KMS-11 (cell line): ENCODE measurements at regions not wholly inside any gene's neighbourhood (a gene's known extent, or its start where the extent isn't known, plus 50 kb on each side); places are given as distances from the start of the nearest gene placed in this dataset.

Source experiments
- H2AFZ ChIP-seq: fragments of 200-600 bp; sonication (generic); 2 replicates; pipeline ENCODE4 v1.6.1; 2016; ENCODE audit warnings: antibody characterized with exemption, mixed run types, low read depth
- H3K27ac ChIP-seq: fragments of 200-600 bp; sonication (generic); 2 replicates; pipeline ENCODE4 v1.6.1; 2016; ENCODE audit warnings: mild to moderate bottlenecking, mixed run types
- H3K27me3 ChIP-seq: fragments of 200-600 bp; sonication (generic); 2 replicates; pipeline ENCODE4 v1.6.1; 2017; ENCODE audit warnings: mild to moderate bottlenecking, low read depth, mixed run types, moderate library complexity; ENCODE audit not compliant: insufficient read depth
- H3K36me3 ChIP-seq: fragments of 200-600 bp; sonication (generic); 2 replicates; pipeline ENCODE4 v1.6.1; 2017; ENCODE audit warnings: mild to moderate bottlenecking, mixed run types; ENCODE audit not compliant: insufficient read depth
- H3K4me1 ChIP-seq: fragments of 200-600 bp; sonication (generic); 2 replicates; pipeline ENCODE4 v1.6.1; 2016; ENCODE audit warnings: mild to moderate bottlenecking, low read depth, mixed run types; ENCODE audit not compliant: poor library complexity, severe bottlenecking
- H3K4me2 ChIP-seq: fragments of 200-600 bp; sonication (generic); 2 replicates; pipeline ENCODE4 v1.7.0; 2016; ENCODE audit warnings: mild to moderate bottlenecking, mixed run types
- H3K4me3 ChIP-seq: fragments of 200-600 bp; sonication (generic); IDR thresholded peaks from 2 replicates; pipeline ENCODE4 v1.6.1; 2017; ENCODE audit warnings: low read depth, low read length, mixed read lengths; ENCODE audit not compliant: insufficient read depth
- H3K79me2 ChIP-seq: fragments of 200-600 bp; sonication (generic); 2 replicates; pipeline ENCODE4 v1.6.1; 2016; ENCODE audit warnings: low read depth, mixed run types; ENCODE audit not compliant: insufficient read depth
- H3K9ac ChIP-seq: fragments of 200-600 bp; sonication (generic); 2 replicates; pipeline ENCODE4 v1.6.1; 2016; ENCODE audit warnings: mild to moderate bottlenecking, mixed run types
- H4K20me1 ChIP-seq: fragments of 200-600 bp; sonication (generic); 2 replicates; pipeline ENCODE4 v1.6.1; 2016; ENCODE audit warnings: mild to moderate bottlenecking, mixed run types; ENCODE audit not compliant: insufficient read depth
- TF ChIP-seq, protein P1 (sequence below): fragments of 200-600 bp; sonication (generic); conservative IDR thresholded peaks from 2 replicates; pipeline ENCODE4 v1.6.1; 2017; ENCODE audit warnings: low read depth, mild to moderate bottlenecking, antibody characterized with exemption, low read length, moderate library complexity, mixed read lengths

DNA sequence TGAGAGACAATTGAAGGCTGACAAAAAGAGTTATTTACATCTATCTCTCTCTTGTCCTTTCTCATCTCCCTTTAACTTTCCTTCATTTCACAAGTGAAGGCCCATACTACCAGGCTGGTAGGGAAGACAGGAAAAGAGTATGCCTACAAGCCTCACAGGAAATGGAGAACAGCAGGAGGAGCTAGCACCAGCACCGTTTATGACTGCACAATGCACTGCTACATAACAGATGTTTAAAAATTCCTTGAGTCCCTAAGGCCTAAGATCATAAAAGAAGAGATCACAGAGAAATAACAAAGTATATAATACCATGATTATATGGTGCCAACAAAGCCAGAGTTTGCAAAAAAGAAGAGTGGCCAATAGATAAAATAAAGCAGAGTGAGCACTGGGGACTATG, 194.8 kb downstream of the UNC5CL start:
- Histone ChIP-seq H3K36me3 (no peaks in the 10 kb centered on the region), H2AFZ (no peak overlapping the region), H3K4me2 (no peak overlapping the region), H4K20me1 (no peaks in the 10 kb centered on the region), H3K27me3 (no peaks in the 10 kb centered on the region), H3K27ac (no peak overlapping the region), H3K79me2 (no peaks in the 10 kb centered on the region), H3K4me3 (no peak overlapping the region), H3K9ac (no peak overlapping the region), H3K4me1 (no peaks in the 10 kb centered on the region)
- TF ChIP-seq, protein P1, sequence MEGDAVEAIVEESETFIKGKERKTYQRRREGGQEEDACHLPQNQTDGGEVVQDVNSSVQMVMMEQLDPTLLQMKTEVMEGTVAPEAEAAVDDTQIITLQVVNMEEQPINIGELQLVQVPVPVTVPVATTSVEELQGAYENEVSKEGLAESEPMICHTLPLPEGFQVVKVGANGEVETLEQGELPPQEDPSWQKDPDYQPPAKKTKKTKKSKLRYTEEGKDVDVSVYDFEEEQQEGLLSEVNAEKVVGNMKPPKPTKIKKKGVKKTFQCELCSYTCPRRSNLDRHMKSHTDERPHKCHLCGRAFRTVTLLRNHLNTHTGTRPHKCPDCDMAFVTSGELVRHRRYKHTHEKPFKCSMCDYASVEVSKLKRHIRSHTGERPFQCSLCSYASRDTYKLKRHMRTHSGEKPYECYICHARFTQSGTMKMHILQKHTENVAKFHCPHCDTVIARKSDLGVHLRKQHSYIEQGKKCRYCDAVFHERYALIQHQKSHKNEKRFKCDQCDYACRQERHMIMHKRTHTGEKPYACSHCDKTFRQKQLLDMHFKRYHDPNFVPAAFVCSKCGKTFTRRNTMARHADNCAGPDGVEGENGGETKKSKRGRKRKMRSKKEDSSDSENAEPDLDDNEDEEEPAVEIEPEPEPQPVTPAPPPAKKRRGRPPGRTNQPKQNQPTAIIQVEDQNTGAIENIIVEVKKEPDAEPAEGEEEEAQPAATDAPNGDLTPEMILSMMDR: no peak

DNA sequence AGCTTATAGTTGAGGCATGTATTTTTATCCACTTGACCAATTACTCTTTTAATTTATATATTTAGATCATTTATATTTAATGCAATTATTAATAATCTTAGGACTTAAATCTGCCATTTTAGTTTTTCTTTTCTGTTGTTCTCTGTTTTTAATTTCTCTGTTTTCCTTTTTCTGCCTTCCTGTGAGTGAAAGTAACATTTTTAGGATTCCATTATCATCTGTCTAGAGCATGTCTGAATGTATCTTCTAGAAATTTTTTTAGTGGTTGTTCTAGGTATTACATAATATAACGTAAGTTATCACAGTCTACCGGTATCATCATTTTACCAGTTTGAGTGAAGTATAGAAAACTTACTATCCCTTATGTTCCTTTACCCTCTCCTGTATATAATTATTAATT, 197.3 kb downstream of the UNC5CL start:
- Histone ChIP-seq H4K20me1 (no peaks in the 10 kb centered on the region), H3K27me3 (no peaks in the 10 kb centered on the region)

DNA sequence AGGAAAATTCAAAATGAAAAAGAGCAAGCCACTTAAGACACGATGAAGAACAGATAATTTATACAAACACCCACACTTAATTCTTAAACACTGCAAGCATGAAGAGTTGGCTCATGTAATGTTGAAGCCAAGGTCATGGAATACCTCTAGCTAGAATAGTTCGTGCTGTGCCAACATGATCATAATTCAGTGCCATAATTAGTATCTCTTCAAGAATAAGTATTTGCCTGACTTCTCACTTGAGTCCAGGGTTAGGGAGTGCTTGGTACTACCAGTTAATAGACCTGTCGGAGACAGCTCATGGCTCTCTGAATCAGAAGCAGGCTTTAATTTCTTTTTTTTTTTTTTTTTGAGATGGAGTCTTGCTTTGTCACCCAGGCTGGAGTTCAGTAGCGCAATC, 206.3 kb downstream of the UNC5CL start:
- Histone ChIP-seq H3K9ac (no peak overlapping the region), H4K20me1 (no peaks in the 10 kb centered on the region), H2AFZ (no peak overlapping the region), H3K36me3 (no peaks in the 10 kb centered on the region), H3K27ac (no peak overlapping the region), H3K4me1 (no peaks in the 10 kb centered on the region), H3K27me3 (no peaks in the 10 kb centered on the region), H3K79me2 (no peaks in the 10 kb centered on the region), H3K4me3 (no peak overlapping the region), H3K4me2 (no peak overlapping the region)
- TF ChIP-seq, protein P1: no peak

More for the DNA sequence above, 197.3 kb downstream of the UNC5CL start:
- Histone ChIP-seq H3K4me3 (no peak overlapping the region), H3K36me3 (no peaks in the 10 kb centered on the region), H3K9ac (no peak overlapping the region), H3K27ac (no peak overlapping the region), H3K79me2 (no peaks in the 10 kb centered on the region), H3K4me1 (no peaks in the 10 kb centered on the region), H3K4me2 (no peak overlapping the region), H2AFZ (no peak overlapping the region)
- TF ChIP-seq, protein P1: no peak

DNA sequence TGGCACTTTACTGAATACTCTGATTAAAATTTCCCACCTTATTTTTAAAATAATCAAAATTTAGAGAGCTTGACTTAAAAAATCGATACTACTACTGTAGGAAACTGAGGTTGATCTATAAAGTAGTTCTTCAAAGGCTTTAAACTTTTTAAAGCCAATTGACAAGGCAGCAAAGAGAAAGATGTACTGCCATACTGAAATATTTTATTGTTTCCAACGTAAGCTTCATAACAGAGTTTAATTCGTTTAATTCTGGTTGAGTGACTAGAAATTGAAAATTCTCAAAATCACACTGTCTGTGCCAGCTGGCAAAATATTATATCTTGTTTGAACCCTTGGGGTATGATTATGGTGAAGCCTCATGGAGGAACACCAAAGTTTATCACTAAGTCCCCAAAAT, 207.6 kb downstream of the UNC5CL start:
- Histone ChIP-seq H3K4me2 (no peak overlapping the region), H3K79me2 (no peaks in the 10 kb centered on the region), H4K20me1 (no peaks in the 10 kb centered on the region), H3K36me3 (no peaks in the 10 kb centered on the region), H3K4me1 (no peaks in the 10 kb centered on the region), H2AFZ (no peak overlapping the region), H3K27me3 (no peaks in the 10 kb centered on the region), H3K9ac (no peak overlapping the region), H3K4me3 (no peak overlapping the region), H3K27ac (no peak overlapping the region)
- TF ChIP-seq, protein P1: no peak
